Activated T-helper 17 cell treated with anti-CD3 and anti-CD28 coated beads, Interleukin-2, amount 50 U/mL, for 72 hours (primary cell): ENCODE measurements at regions not wholly inside any gene's neighbourhood (a gene's known extent, or its start where the extent isn't known, plus 50 kb on each side); places are given as distances from the start of the nearest gene placed in this dataset.

Source experiments
- ATAC-seq: fragments of 150-1000 bp; cut with Tn5 transposase; replicated peaks from 2 replicates; pipeline ENCODE4 v1.10.0; 2021; ENCODE audit warnings: mild to moderate bottlenecking, moderate library complexity
- H3K27ac Mint-ChIP-seq: one replicate; pipeline ENCODE4 v1.8.0; 2022; ENCODE audit warnings: mixed read lengths
- H3K27me3 Mint-ChIP-seq: one replicate; pipeline ENCODE4 v1.8.0; 2022; ENCODE audit warnings: mixed read lengths
- H3K36me3 Mint-ChIP-seq: one replicate; pipeline ENCODE4 v1.8.0; 2022; ENCODE audit warnings: low read depth, mild to moderate bottlenecking, mixed read lengths
- H3K4me1 Mint-ChIP-seq: one replicate; pipeline ENCODE4 v1.8.0; 2022; ENCODE audit warnings: mixed read lengths
- H3K4me3 Mint-ChIP-seq: one replicate; pipeline ENCODE4 v1.8.0; 2022; ENCODE audit warnings: mild to moderate bottlenecking, mixed read lengths
- H3K9me3 Mint-ChIP-seq: one replicate; pipeline ENCODE4 v1.8.0; 2022; ENCODE audit warnings: mixed read lengths

DNA sequence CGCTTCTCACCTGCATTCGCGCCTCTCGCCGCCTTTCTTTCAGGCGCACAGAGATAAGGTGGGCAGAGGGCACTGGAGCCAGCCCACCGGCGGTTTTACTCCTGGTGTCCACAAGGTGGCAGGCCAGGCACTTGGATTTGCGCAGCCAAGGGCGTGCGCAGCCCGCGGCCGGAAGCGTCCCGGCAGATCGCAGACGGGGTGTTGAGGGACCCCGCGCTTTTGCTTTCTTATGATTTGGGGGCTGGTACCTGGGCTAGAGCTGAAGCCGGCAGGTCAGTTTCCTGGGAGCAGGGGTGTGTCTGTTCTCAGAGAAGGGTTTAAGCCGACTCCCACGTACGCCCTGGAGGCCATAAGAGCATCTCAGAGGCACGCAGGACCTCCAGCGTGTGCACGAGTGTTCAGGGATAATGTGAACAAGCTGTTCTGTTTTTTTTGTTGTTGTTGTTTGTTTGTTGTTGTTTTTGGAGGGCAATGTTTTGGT lies 305.6 kb upstream of the CXCR4 start:
- H3K27ac Mint-ChIP-seq = peak overlapping the region; percentile 61

DNA sequence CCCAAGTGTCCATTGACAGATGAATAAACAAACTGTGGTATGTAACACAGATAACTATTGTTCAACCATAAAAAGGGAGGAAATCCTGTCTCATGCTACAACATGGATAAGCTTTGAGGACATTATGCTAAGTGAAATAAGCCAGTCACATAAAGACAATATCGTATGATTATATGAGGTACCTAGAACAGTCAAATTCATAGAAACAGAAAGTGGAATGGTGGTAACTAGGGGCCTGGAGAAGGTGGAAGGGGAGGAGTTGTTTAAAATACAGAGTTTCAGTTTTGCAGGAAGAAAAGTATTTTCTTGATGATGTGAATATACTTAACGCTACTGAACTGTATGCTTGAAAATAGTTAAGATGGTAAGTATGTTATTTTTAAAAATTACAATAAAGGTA lies 304.6 kb upstream of the CXCR4 start:
- Mint-ChIP-seq H3K36me3 (no peaks in the 10 kb centered on the region), H3K4me1 (peaks cover 9% of the 10 kb centered on the region), H3K9me3 (no peaks in the 10 kb centered on the region), H3K27me3 (peaks cover 42% of the 10 kb centered on the region), H3K27ac (no peak overlapping the region), H3K4me3 (peak overlapping the region; percentile 83)
- no peak for ATAC-seq

More for the DNA sequence above, 305.6 kb upstream of the CXCR4 start:
- Mint-ChIP-seq H3K4me1 (peaks cover 9% of the 10 kb centered on the region), H3K4me3 (peak overlapping the region; percentile 83), H3K36me3 (no peaks in the 10 kb centered on the region), H3K9me3 (no peaks in the 10 kb centered on the region), H3K27me3 (peaks cover 32% of the 10 kb centered on the region)
- peak; percentile 97 for ATAC-seq

DNA sequence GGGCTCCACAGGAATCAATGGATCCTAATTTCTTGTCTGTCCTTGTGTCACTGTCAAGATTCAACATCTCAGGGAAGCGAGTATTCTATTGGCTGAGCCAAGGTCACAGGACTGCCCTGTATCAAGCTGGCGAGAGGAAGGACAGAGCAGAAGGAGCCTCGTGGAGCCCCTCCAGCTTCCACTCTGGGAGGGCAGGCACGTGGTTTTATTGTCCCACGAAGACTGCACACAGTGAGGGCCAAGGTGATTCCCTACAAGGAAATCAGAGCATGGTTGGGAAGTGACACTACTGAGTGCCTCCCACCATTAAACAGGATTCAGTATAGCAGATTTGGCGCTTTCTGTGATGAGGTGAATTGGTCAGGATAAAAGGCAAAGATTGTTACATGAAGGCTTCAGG lies 302.4 kb upstream of the CXCR4 start:
- H3K27ac Mint-ChIP-seq = no peak overlapping the region
- peaks cover 41% of the 10 kb centered on the region for H3K27me3 Mint-ChIP-seq
- H3K4me3 Mint-ChIP-seq = no peak overlapping the region
- no peaks in the 10 kb centered on the region for H3K9me3 Mint-ChIP-seq
- no peaks in the 10 kb centered on the region for H3K36me3 Mint-ChIP-seq
- no peak for ATAC-seq
- H3K4me1 Mint-ChIP-seq = peaks cover 9% of the 10 kb centered on the region

DNA sequence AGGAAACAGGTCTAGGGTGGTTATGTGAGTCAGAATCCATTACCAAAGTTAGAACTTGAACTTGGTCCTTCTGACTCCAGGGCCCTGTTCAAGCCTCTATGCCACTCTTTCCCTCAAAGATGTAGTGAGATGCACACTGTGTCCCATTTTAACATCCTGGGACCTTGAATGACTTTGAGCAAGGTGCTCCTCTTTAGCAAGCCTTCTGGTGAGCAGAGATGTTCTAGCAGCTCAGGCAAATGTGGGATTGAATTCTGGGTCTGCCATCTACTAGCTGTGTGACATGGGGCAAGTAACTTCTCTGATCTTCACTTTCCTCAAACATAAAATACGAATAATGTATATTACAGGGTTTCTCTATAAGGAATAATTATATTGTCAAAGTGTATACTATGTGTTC lies 294.0 kb upstream of the CXCR4 start:
- Mint-ChIP-seq H3K27ac (no peak overlapping the region), H3K4me3 (no peak overlapping the region), H3K27me3 (peaks cover 33% of the 10 kb centered on the region), H3K9me3 (no peaks in the 10 kb centered on the region), H3K36me3 (no peaks in the 10 kb centered on the region), H3K4me1 (no peaks in the 10 kb centered on the region)
- ATAC-seq = no peak

DNA sequence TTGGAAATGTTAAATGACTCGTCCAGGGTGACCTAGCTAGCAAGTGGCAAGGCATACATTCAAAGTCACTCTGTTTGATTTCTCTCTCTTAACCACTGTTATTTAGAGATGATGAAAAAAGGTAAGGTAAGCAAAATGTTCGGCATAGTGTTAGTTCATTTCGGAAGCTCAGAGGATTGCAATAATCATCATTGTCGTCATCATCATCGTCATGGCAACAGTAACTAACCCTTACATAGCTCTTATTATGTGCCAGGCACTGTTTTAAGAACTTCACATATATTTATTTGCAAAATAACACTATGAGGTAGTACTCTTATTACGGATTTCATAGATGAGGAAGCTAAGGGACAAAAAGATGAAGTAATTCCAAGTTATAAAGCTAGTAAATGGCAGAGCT lies 292.7 kb upstream of the CXCR4 start:
- Mint-ChIP-seq H3K27ac (no peak overlapping the region), H3K9me3 (no peaks in the 10 kb centered on the region), H3K4me1 (no peaks in the 10 kb centered on the region), H3K4me3 (no peak overlapping the region), H3K27me3 (peaks cover 33% of the 10 kb centered on the region), H3K36me3 (no peaks in the 10 kb centered on the region)
- ATAC-seq = no peak

DNA sequence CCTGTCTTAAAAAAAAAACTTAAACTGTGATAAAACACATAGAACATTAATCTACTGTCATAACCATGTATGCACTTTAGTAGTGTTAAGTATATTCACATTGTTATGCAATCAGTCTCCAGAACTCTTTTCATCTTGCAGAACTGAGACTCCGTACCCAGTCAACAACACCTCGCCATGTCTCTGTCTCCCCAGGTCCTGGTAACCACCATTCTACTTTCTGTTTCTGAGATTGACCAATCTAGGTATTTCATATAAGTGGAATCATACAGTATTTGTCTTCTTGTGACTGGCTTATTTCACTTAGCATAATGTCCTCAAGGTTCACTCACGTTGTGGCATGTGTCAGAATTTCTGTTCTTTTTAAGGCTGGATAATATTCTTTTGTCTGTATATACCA lies 290.8 kb upstream of the CXCR4 start:
- peak; percentile 26 for ATAC-seq
- Mint-ChIP-seq H3K4me3 (no peak overlapping the region), H3K4me1 (no peaks in the 10 kb centered on the region), H3K27ac (no peak overlapping the region), H3K27me3 (peaks cover 40% of the 10 kb centered on the region), H3K36me3 (no peaks in the 10 kb centered on the region), H3K9me3 (no peaks in the 10 kb centered on the region)

DNA sequence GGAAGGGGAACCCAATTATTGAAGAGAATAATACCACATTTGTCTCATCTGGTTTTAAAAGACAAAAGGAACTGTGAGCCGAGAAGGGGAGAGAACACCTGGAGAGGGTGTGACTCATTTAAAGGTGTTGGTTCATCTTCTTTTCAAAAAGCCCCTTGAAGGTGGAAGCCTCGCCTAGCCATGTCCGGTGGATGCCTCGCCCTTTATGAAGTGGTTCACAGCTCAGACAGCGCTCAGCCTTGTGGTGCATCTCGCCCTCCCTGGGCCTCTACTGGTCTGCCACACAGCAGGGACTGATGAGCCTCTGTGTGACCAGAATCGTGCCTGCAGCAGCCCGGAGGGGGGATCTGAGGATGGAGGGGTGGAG lies 290.0 kb upstream of the CXCR4 start:
- no peak for ATAC-seq

DNA sequence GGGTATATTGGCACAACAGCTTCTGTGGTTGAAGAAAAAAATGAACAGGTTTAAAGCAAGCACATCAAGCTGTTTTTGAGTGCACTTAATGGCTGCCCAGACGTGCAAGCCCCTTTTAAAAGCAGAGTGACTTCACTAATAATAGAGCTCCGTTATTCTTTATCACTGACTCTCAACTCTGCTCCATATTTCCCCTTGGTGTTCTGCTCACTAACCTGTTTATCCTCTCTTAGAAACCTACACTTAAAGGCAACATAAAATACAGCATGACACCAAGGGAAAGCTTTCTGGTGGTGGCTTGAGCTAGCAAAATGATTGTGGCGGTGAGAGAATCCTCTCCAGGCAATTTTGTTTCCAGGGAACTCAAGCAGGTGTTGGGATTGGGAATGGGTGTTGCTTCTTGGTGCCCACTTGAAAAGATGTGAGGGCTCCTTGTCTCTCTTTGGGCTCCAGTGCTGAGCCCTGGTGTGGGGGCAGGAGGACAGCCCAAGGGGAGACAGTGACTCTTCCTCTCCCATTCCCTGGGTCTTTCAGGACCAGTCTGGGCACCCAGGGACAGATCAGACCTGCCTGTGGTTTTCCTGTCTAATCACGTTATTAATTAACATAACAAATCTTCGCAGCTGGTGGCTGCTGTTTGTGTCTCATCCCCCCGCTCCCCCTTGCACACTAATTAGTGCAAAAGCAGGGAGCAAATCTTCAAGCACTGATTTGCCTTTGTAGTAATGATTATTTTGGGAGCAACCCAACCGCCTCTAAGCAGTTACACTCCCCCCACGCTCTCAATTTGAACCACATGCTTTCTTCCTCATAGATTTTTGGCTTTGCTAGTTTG lies 289.4 kb upstream of the CXCR4 start:
- peaks cover 50% of the 10 kb centered on the region for H3K27me3 Mint-ChIP-seq
- no peaks in the 10 kb centered on the region for H3K4me1 Mint-ChIP-seq
- ATAC-seq = no peak
- H3K27ac Mint-ChIP-seq = no peak overlapping the region
- no peaks in the 10 kb centered on the region for H3K9me3 Mint-ChIP-seq
- H3K36me3 Mint-ChIP-seq = no peaks in the 10 kb centered on the region
- no peak overlapping the region for H3K4me3 Mint-ChIP-seq

More for the DNA sequence above, 290.0 kb upstream of the CXCR4 start:
- no peak overlapping the region for H3K4me3 Mint-ChIP-seq
- H3K9me3 Mint-ChIP-seq = no peaks in the 10 kb centered on the region
- no peak overlapping the region for H3K27ac Mint-ChIP-seq
- no peaks in the 10 kb centered on the region for H3K4me1 Mint-ChIP-seq
- no peaks in the 10 kb centered on the region for H3K36me3 Mint-ChIP-seq
- peaks cover 47% of the 10 kb centered on the region for H3K27me3 Mint-ChIP-seq

DNA sequence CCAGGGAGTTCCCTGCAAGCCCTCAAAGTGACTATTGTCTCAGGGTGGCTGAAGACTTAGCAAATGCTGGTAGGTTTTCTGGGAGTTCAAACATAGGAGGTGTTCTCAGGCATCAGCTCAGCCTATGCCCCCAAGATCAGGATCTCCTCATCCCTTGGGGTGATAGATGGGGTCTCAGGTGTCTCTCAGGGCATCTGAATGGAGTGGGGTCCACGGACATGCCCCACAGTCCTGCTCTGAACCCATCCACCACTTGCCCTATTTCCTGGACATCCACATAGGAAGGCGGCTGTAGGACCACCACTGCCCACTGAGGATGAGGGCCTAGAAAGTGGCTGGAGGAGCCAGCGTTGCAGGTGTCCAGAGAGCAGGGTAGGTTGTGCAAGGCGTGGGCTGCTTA lies 287.0 kb upstream of the CXCR4 start:
- H3K4me3 Mint-ChIP-seq = no peak overlapping the region
- no peak overlapping the region for H3K27ac Mint-ChIP-seq
- H3K4me1 Mint-ChIP-seq = no peaks in the 10 kb centered on the region
- H3K27me3 Mint-ChIP-seq = peaks cover 54% of the 10 kb centered on the region
- ATAC-seq = no peak
- no peaks in the 10 kb centered on the region for H3K9me3 Mint-ChIP-seq
- no peaks in the 10 kb centered on the region for H3K36me3 Mint-ChIP-seq

DNA sequence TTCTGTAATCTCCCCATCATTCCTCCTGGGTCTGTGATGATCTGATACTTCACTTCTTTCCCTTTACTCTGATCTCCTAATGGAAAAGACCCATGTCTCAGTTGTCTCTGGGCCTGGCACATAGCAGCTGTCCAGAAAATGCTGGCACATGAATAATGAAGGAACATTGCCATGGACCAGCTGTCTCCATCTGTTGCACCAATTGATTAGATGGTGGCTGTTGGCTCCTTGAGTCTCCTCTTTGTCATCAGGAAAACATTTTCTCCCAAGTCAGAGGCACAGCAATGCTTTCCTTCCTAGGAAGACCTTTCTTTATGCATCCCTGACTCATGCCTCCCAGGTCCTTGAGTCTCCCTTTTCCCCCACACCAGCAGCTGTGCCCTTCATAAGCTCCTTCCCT lies 286.2 kb upstream of the CXCR4 start:
- Mint-ChIP-seq H3K27me3 (peaks cover 54% of the 10 kb centered on the region), H3K9me3 (no peaks in the 10 kb centered on the region), H3K27ac (no peak overlapping the region), H3K4me3 (no peak overlapping the region), H3K36me3 (no peaks in the 10 kb centered on the region), H3K4me1 (no peaks in the 10 kb centered on the region)
- ATAC-seq = no peak

DNA sequence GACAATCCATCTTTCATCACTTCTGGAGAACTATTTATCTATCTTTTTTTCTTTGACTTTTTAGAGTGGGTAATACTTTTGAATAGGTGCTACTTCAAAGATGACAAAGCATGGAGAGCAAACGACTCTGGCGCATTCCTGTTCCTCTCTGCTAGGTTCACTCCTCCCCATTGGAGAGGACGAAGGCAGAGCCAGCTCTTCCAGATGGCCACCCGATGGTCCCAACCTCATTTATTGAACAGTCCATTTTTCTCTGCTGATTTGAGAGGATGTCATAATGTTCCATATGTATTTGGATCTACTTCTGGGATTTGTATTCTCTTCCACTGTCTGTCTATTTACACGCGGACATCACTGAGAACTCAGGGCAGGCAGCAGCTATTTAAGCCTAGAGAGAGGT lies 284.3 kb upstream of the CXCR4 start:
- Mint-ChIP-seq H3K27ac (no peak overlapping the region), H3K9me3 (no peaks in the 10 kb centered on the region), H3K4me1 (no peaks in the 10 kb centered on the region), H3K27me3 (peaks cover 38% of the 10 kb centered on the region), H3K36me3 (no peaks in the 10 kb centered on the region), H3K4me3 (no peak overlapping the region)
- no peak for ATAC-seq

DNA sequence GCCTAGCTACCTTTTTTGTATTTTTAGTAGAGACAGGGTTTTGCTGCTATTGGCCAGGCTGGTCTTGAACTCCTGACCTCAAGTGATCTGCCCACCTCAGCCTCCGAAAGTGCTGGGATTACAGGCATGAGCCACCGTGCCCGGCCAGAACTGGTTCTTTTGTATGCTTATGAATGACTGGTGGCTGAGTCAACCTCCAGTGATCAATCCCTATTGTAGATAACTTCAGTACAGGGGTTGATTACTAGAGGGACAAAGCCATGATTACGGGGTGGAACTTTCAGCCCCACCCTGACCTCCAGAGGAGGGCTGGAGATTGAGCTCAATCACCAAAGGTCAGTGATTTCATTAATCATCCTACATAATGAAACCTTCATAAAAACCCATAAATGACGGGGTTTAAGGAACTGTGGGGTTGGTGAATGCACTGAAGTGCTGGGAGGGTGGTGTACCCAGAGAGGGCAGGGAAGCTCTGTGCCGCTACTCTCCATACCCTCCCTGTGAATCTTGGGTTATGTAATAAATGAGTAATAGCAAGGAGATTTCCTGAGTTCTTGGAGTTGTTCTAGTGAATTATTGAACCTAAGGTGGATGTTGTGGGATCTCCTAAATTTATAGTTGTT lies 281.8 kb upstream of the CXCR4 start:
- Mint-ChIP-seq H3K4me1 (no peaks in the 10 kb centered on the region), H3K4me3 (no peak overlapping the region), H3K27me3 (peaks cover 33% of the 10 kb centered on the region), H3K36me3 (no peaks in the 10 kb centered on the region), H3K9me3 (no peaks in the 10 kb centered on the region), H3K27ac (no peak overlapping the region)
- ATAC-seq = no peak

DNA sequence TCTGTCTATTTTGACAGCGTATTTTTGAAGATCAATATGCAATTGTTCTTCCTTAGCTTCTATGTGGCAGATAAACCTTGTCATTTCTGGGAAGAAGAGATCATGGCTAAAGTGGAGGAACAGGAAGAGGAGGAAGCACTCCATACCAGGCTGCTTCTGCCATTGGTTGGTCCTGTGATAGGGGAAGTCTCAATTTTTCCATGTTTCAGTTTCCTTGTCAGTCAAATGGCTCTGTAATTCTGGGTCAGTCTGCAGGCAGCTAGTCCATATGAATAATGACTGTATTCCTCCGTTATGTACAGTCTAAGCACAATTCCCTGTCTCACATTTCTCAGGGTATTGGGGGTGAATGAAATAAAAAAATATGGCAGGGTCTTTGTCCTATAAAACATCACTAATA lies 277.6 kb upstream of the CXCR4 start:
- H3K4me1 Mint-ChIP-seq = no peaks in the 10 kb centered on the region
- no peak overlapping the region for H3K27ac Mint-ChIP-seq
- H3K36me3 Mint-ChIP-seq = no peaks in the 10 kb centered on the region

DNA sequence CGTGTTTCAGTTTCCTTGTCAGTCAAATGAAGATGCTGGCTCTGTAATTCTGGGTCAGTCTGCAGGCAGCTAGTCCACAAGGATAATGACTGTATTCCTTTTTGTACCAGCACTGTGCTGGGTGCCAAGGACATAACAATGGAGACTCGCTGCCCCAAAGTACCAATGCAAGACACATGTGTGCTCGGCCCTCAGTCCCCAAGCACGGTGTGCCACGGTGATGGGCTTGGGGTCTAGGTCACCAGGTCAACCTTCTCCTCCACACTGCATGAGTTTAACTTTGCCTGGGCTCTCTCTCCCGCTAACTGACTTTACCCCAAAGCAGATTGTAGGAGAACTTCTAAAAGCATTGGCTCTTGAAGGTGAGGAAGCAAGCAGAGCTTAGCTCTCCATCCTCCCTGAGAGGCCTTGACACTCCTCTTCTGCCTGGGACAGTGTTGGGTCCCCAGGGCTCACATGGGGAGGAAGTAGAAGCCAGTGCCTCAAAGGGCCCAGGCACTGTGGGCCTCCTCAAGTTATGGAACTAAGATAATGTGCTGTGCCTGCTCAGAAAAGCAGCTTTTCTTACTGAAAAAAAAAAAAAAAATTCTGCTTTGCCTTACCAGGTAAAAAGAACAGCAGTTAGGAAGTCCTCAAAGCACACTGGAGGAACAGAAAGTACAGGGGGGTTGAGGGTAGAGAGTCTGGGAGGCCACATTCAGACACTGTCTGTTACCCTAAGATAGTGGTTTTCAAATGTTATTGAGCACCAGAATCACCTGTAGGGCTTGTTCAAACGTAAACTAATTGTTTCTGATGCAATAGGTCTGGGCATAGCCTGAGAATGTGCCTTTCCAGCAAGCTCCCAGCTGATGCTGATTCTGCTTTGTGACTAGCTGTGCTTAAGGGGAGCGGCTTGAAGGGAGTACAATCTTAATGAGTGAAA lies 276.4 kb upstream of the CXCR4 start:
- H3K4me1 Mint-ChIP-seq = peaks cover 8% of the 10 kb centered on the region
- H3K4me3 Mint-ChIP-seq = no peak overlapping the region
- no peaks in the 10 kb centered on the region for H3K9me3 Mint-ChIP-seq
- no peak overlapping the region for H3K27ac Mint-ChIP-seq
- H3K27me3 Mint-ChIP-seq = no peaks in the 10 kb centered on the region
- H3K36me3 Mint-ChIP-seq = no peaks in the 10 kb centered on the region
- no peak for ATAC-seq

More for the DNA sequence above, 277.6 kb upstream of the CXCR4 start:
- peaks cover 5% of the 10 kb centered on the region for H3K27me3 Mint-ChIP-seq
- ATAC-seq = no peak
- H3K9me3 Mint-ChIP-seq = no peaks in the 10 kb centered on the region
- H3K4me3 Mint-ChIP-seq = no peak overlapping the region
